Esophagus muscularis mucosa (tissue), 4 donors: ENCODE measurements at regions not wholly inside any gene's neighbourhood (a gene's known extent, or its start where the extent isn't known, plus 50 kb on each side); places are given as distances from the start of the nearest gene placed in this dataset.

Experiments used
- DNase-seq: peaks from one replicate; pipeline ENCODE4 v3.0.0-alpha.2; 2017; ENCODE audit errors: extremely low spot score
- H3K27ac ChIP-seq, 4 donors: fragments of 200-600 bp; sonication (generic); replicated peaks in 1 of 4; 1 replicate in 3 of 4; 2 replicates in 1 of 4; pipeline ENCODE4 v1.5.1; 2016 to 2019; ENCODE audit warnings: mild to moderate bottlenecking in 1 of 4
- H3K27me3 ChIP-seq, 4 donors: fragments of 200-600 bp; sonication (generic); one replicate each; pipeline versions ENCODE4 v1.5.1 to v1.6.0; 2016 to 2019
- H3K36me3 ChIP-seq, 4 donors: fragments of 200-600 bp; sonication (generic); one replicate each; pipeline ENCODE4 v1.5.1; 2016 to 2019
- H3K4me1 ChIP-seq, 4 donors: fragments of 200-600 bp; sonication (generic); one replicate each; pipeline ENCODE4 v1.5.1; 2016 to 2019
- H3K4me3 ChIP-seq, 4 donors: fragments of 200-600 bp; sonication (generic); 1 replicate in 2 of 4; 2 replicates in 2 of 4; pipeline ENCODE4 v1.5.1; 2016 to 2019; ENCODE audit warnings: mild to moderate bottlenecking in 4 of 4, moderate library complexity in 1 of 4
- H3K9me3 ChIP-seq, 4 donors: fragments of 200-600 bp; sonication (generic); 1 replicate in 3 of 4; 2 replicates in 1 of 4; pipeline ENCODE4 v1.5.1; 2016 to 2019
- EP300 ChIP-seq: sonication (generic); formaldehyde crosslinking; IDR thresholded peaks from one replicate; pipeline ENCODE4 v1.6.1; 2017; ENCODE audit warnings: antibody characterized with exemption
- POLR2A ChIP-seq: fragments of 450-650 bp; IDR thresholded peaks from one replicate; pipeline ENCODE4 v1.6.1; 2017; ENCODE audit warnings: antibody characterized with exemption, moderate library complexity, mild to moderate bottlenecking, low read depth
- POLR2AphosphoS5 ChIP-seq, 2 donors: sonication (generic); formaldehyde crosslinking; IDR thresholded peaks; one replicate each; pipeline ENCODE4 v1.6.1; 2017; ENCODE audit warnings: antibody characterized with exemption in 2 of 2
- WGBS: methylation state at CpG from one replicate; pipeline ENCODE4 v1.1.5; 2018; 5-methylcytosine and 5-hydroxymethylcytosine counted together
- intact Hi-C: fragments of 100-400 bp; cut with DNase I; formaldehyde crosslinking; loops from one replicate; pipeline ENCODE4 v1.15.1; 2023
- TF ChIP-seq, protein P1 (sequence below), 3 experiments: fragments of 200-600 bp in 2 of 3; fragments of 450-650 bp in 1 of 3; sonication (generic) in 2 of 3; IDR thresholded peaks; one replicate each; pipeline ENCODE4 v1.5.1; 2017 to 2019; ENCODE audit warnings: antibody characterized with exemption in 3 of 3, mild to moderate bottlenecking in 2 of 3, moderate library complexity in 1 of 3

DNA sequence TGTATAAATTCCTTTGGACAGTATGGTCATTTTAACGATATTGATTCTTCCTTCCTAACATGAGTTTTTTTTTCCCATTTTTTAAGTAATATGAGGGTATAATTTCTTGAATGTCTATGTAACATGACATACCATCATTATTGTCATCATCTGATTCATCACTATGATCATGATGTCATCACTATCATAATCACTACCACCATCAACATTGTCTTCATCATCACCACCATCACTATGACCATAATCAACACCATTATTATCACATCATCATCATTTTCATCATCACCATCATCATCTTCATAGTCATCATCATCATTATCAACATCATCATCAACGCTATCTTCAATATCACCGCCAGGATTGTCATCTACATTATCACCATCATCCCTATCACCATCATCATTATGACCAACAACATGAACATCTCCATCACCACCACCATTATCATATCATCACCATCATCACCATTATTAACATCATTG, 1377.2 kb downstream of the CDY2B start:
- Histone ChIP-seq H3K9me3 (no peaks in the 10 kb centered on the region), H3K27ac (no peak overlapping the region), H3K4me1 (no peaks in the 10 kb centered on the region), H3K27me3 (no peaks in the 10 kb centered on the region), H3K36me3 (no peaks in the 10 kb centered on the region), H3K4me3 (no peak overlapping the region)
- intact Hi-C loops, result no loop called here
- TF ChIP-seq, protein P1, sequence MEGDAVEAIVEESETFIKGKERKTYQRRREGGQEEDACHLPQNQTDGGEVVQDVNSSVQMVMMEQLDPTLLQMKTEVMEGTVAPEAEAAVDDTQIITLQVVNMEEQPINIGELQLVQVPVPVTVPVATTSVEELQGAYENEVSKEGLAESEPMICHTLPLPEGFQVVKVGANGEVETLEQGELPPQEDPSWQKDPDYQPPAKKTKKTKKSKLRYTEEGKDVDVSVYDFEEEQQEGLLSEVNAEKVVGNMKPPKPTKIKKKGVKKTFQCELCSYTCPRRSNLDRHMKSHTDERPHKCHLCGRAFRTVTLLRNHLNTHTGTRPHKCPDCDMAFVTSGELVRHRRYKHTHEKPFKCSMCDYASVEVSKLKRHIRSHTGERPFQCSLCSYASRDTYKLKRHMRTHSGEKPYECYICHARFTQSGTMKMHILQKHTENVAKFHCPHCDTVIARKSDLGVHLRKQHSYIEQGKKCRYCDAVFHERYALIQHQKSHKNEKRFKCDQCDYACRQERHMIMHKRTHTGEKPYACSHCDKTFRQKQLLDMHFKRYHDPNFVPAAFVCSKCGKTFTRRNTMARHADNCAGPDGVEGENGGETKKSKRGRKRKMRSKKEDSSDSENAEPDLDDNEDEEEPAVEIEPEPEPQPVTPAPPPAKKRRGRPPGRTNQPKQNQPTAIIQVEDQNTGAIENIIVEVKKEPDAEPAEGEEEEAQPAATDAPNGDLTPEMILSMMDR (IDR thresholded peaks at IDR 0.05), result no peak
- no peak for TF ChIP-seq EP300
- TF ChIP-seq POLR2A, result no peak
- DNase-seq, result no peak
- WGBS, result no CpG with 5 or more reads among the region's 3 CpGs

DNA sequence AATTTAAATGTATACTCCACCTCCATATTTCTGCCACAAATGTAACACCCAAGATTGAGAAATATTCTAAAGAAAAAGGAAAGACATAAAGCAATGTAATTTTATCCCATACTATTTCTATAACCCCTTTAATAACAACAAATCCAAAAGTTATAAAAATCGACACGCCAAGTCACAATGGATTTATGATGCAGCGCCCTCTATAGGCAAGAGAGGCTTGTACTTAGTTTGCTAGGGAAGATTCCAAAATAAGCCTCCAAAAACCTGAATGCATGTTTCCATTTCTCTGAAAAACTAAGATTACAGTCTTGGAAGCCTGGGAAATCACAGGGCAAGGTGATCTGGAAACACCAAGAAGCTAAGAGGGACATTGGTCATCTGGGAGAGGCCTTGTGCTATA, 1389.3 kb downstream of the CDY2B start:
- Histone ChIP-seq H3K4me3 (no peak overlapping the region), H3K27ac (no peak overlapping the region), H3K27me3 (no peaks in the 10 kb centered on the region), H3K9me3 (no peaks in the 10 kb centered on the region), H3K36me3 (no peaks in the 10 kb centered on the region), H3K4me1 (no peaks in the 10 kb centered on the region)
- intact Hi-C loops, result no loop called here
- TF ChIP-seq, protein P1 (IDR thresholded peaks at IDR 0.05), result no peak
- TF ChIP-seq POLR2AphosphoS5 (IDR thresholded peaks at IDR 0.05) (no peak), EP300 (no peak), POLR2A (no peak)
- DNase-seq, result no peak
- no CpG with 5 or more reads among the region's 3 CpGs for WGBS

DNA sequence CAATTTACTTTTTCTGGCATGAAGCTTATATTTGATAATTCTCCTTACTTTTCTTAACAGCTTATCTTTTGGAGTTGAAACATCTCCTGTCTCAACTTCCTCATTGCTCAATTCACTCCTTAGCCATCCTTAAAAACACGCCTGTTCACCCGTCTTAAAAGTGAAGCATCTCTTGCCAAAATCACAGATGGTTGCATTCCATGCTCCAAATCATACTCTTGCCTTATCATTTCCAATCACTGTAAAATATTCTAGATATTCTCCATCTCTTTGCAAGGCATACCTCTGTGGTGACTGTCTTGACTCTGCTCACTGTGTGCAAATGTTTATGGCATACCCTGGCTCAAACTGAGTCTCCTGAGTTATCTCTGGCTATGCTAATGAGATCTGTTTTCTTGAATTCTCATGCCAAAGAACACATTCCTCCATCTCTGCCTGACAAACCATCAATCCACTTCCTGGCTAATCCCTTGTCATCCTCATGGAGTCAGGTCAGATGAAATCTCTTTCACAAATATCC, 1393.3 kb downstream of the CDY2B start:
- WGBS, result no CpG with 5 or more reads among the region's 2 CpGs
- H3K27me3 ChIP-seq, result no peaks in the 10 kb centered on the region

GRCh38 chrY:16480031-16480430, 1400.0 kb downstream of the CDY2B start:
- H3K27me3 ChIP-seq, result no peaks in the 10 kb centered on the region
- no peaks in the 10 kb centered on the region for H3K36me3 ChIP-seq
- H3K9me3 ChIP-seq, result no peaks in the 10 kb centered on the region
- no peaks in the 10 kb centered on the region for H3K4me1 ChIP-seq
- DNase-seq, result no peak
- TF ChIP-seq POLR2AphosphoS5 (IDR thresholded peaks at IDR 0.05) (no peak), POLR2A (no peak), EP300 (no peak)
- TF ChIP-seq, protein P1 (IDR thresholded peaks at IDR 0.05), result no peak
- no peak overlapping the region for H3K27ac ChIP-seq
- intact Hi-C loops, result no loop called here
- no peak overlapping the region for H3K4me3 ChIP-seq

More for the DNA sequence above, 1393.3 kb downstream of the CDY2B start:
- no peak for DNase-seq
- no peaks in the 10 kb centered on the region for H3K9me3 ChIP-seq
- TF ChIP-seq POLR2AphosphoS5 (IDR thresholded peaks at IDR 0.05) (no peak), EP300 (no peak), POLR2A (no peak)
- TF ChIP-seq, protein P1 (IDR thresholded peaks at IDR 0.05), result no peak
- no peak overlapping the region for H3K4me3 ChIP-seq
- H3K4me1 ChIP-seq, result no peaks in the 10 kb centered on the region
- no peak overlapping the region for H3K27ac ChIP-seq
- H3K36me3 ChIP-seq, result no peaks in the 10 kb centered on the region
- intact Hi-C loops, result no loop called here

DNA sequence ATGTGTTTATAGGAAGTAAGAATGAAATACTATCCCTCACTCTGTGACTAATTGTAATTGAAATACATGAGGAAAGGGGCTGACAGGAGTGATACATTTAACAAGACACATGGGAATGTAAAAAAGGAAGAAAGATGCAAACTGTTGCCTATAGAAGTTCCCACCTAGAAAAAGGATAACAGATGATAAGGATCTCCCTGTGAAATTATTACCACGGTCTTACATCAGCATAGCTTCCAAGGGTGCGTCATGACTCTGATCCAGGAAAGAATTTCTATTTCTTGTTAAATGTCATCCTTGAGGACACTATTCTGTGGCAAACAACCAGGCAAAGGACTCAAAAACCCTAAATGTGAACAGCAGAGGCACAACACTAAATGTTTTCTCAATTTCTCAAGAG, 1406.0 kb downstream of the CDY2B start:
- no peak for DNase-seq
- no peaks in the 10 kb centered on the region for H3K36me3 ChIP-seq
- H3K4me1 ChIP-seq, result no peaks in the 10 kb centered on the region
- H3K27ac ChIP-seq, result no peak overlapping the region
- WGBS, result no CpG with 5 or more reads among the region's 2 CpGs
- no peak overlapping the region for H3K4me3 ChIP-seq
- no peaks in the 10 kb centered on the region for H3K27me3 ChIP-seq
- TF ChIP-seq, protein P1 (IDR thresholded peaks at IDR 0.05), result no peak
- TF ChIP-seq EP300, result no peak
- TF ChIP-seq POLR2AphosphoS5 (IDR thresholded peaks at IDR 0.05), result no peak
- TF ChIP-seq POLR2A, result no peak
- intact Hi-C loops, result no loop called here
- no peaks in the 10 kb centered on the region for H3K9me3 ChIP-seq
